Omental fat pad (tissue), 3 donors: ENCODE measurements at regions not wholly inside any gene's neighbourhood (a gene's known extent, or its start where the extent isn't known, plus 50 kb on each side); places are given as distances from the start of the nearest gene placed in this dataset.

Experiments used
- ATAC-seq: fragments of 150-250 bp; one replicate; pipeline ENCODE4 v1.9.1; 2016; ENCODE audit warnings: mild to moderate bottlenecking, moderate library complexity; ENCODE audit not compliant: low FRiP score
- DNase-seq: peaks from one replicate; pipeline ENCODE4 v3.0.0-alpha.2; 2019; ENCODE audit warnings: low spot score
- CTCF ChIP-seq, 3 donors: fragments of 450-650 bp; IDR thresholded peaks; one replicate each; pipeline ENCODE4 v1.5.1; 2016 to 2017; ENCODE audit warnings: antibody characterized with exemption in 3 of 3, mild to moderate bottlenecking in 3 of 3, moderate library complexity in 2 of 3

GRCh38 chr11:116472651-116473050 is 300.1 kb downstream of the BUD13 start:
- ATAC-seq (no peak), DNase-seq (no peak)
- no peak for TF ChIP-seq CTCF (IDR thresholded peaks at IDR 0.05)

GRCh38 chr11:116471608-116472256 is 301.1 kb downstream of the BUD13 start:
- no peak for TF ChIP-seq CTCF (IDR thresholded peaks at IDR 0.05)
- DNase-seq = no peak
- ATAC-seq = no peak

- TF ChIP-seq CTCF (IDR thresholded peaks at IDR 0.05) = no peak
- DNase-seq = no peak
- ATAC-seq = no peak
Measured at GRCh38 chr11:116468699-116469098, 304.1 kb downstream of the BUD13 start.

- TF ChIP-seq CTCF (IDR thresholded peaks at IDR 0.05) = no peak
- DNase-seq (no peak), ATAC-seq (no peak)
Measured at GRCh38 chr11:116467823-116468222, 305.0 kb downstream of the BUD13 start.

DNA sequence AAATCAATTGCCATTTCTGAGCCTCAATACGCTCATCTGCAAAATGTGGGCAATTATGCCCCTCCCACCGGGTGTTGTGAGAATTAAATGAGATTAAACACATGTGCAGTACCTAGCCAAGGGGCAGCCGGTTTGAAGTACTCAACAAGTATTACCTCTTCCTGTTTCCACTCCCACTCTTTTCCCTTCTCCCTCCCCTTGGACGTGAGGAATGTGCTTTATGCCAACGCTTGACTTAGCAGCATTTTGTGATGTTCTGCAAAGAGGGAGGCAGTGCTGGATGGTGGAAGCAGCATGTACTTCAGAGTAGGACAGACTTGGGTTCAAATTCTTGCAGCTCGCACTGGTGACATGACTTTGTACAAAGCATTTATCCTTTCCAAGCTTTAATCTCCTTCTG is 306.0 kb downstream of the BUD13 start:
- no peak for ATAC-seq
- no peak for TF ChIP-seq CTCF (IDR thresholded peaks at IDR 0.05)
- DNase-seq = no peak

DNA sequence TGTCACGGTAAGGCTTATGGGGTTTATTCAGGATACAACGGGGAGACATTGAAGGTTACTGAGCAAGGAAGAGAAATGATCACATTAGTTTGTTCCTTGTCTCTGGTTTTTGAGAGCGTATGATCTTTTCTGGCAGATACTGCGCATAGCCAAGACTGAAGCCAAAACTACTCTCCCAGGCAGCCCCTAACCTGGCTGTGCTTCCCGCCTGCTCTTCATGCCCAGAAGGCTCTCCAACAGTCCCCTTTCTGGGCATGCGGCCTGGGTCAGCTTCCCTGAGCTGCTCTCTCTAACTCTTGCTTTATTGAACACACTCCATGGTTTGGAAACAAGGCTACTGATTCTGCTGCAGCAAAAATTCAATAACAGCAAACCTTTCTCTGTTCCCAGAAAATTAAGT is 306.6 kb downstream of the BUD13 start:
- no peak for DNase-seq
- no peak for TF ChIP-seq CTCF (IDR thresholded peaks at IDR 0.05)
- no peak for ATAC-seq

DNA sequence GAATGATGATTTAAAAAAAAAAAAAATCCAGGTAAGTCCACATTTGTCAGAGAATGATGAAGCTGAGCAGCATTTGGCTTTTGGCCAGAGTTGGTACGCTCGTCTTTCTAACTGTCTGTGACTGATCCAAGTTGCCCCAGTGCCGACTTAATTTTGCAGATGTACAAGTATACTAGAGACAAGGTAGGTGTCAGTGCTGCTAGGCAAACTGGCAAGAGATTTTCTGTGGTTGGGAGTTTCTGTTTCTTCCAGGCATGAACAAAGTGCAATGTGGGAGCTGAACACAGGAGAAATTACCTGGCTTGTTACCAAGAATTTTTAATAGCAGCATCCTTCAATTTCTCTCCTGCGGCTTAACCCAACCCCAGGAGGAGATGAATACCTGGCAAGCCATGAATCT is 307.7 kb downstream of the BUD13 start:
- DNase-seq (no peak), ATAC-seq (no peak)
- TF ChIP-seq CTCF (IDR thresholded peaks at IDR 0.05) = no peak
